ENCODE measurements at regions not wholly inside any gene's neighbourhood (a gene's known extent, or its start where the extent isn't known, plus 50 kb on each side); places are given as distances from the start of the nearest gene placed in this dataset.

DNA sequence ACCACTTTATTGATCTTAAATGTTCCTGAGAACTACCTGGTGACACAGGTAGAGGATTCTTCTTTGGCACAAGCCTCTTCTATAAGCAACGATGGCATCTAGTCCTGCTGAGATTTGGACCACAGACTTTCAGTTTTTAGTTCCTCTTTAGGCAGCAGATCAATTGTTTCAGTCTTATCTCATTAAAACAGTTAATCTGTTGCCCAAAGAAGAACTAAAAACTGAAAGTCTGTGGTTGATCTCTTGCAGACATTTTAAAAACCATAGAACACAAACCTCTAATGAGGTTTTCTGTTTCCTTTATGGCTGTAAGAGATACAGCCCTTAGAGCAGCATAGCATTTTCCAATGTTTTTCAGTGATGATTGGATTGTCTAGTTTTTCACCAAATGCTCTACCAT lies 480.9 kb downstream of the MTRR start:
- intact Hi-C loops (cut with DNase I), result no loop called here
- TF ChIP-seq, protein P1, sequence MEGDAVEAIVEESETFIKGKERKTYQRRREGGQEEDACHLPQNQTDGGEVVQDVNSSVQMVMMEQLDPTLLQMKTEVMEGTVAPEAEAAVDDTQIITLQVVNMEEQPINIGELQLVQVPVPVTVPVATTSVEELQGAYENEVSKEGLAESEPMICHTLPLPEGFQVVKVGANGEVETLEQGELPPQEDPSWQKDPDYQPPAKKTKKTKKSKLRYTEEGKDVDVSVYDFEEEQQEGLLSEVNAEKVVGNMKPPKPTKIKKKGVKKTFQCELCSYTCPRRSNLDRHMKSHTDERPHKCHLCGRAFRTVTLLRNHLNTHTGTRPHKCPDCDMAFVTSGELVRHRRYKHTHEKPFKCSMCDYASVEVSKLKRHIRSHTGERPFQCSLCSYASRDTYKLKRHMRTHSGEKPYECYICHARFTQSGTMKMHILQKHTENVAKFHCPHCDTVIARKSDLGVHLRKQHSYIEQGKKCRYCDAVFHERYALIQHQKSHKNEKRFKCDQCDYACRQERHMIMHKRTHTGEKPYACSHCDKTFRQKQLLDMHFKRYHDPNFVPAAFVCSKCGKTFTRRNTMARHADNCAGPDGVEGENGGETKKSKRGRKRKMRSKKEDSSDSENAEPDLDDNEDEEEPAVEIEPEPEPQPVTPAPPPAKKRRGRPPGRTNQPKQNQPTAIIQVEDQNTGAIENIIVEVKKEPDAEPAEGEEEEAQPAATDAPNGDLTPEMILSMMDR (IDR thresholded peaks at IDR 0.05), result no peak

DNA sequence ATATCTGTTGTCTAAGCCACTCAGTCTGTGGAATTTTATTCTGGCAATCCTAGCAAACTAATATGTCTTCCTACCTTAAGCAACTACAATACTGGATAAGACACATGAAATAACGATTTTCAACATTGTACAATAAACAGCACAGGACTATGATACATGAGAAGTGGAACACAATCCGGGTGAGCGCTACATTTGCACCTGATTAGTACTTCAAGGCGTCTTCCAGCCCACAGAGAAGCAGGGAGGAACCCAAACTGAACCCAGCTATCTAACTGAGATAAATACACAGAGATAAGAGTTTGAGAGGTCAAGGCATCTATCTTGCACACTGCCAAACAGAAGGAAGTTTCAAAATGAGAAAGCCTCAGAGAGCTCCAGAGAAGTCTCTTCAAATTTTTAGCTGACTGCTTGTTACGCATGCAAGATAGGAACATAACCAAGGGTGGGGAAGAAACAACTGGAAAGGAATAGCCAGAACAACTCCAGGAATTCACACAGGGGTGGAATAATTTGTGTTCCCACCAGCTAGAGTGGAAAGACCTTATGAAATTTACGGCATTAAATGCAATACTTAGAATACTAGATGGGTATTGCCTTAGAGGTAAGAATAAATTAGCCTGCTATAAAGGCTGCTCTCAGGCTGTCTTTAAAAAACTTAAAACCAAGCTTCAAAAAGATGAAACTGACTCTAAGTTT lies 481.8 kb downstream of the MTRR start:
- Histone ChIP-seq H3K36me3 (no peaks in the 10 kb centered on the region), H3K9me3 (no peaks in the 10 kb centered on the region), H3K27ac (no peak overlapping the region), H3K4me3 (no peak overlapping the region), H3K27me3 (no peaks in the 10 kb centered on the region), H3K4me1 (no peaks in the 10 kb centered on the region)
- ATAC-seq (no peak), DNase-seq (no peak)
- TF ChIP-seq, protein P1 (IDR thresholded peaks at IDR 0.05), result no peak
- intact Hi-C loops (cut with DNase I), result no loop called here

More for the DNA sequence above, 480.9 kb downstream of the MTRR start:
- H3K4me1 ChIP-seq, result no peaks in the 10 kb centered on the region
- H3K4me3 ChIP-seq, result no peak overlapping the region
- H3K9me3 ChIP-seq, result no peaks in the 10 kb centered on the region
- DNase-seq (no peak), ATAC-seq (no peak)
- no peaks in the 10 kb centered on the region for H3K36me3 ChIP-seq
- H3K27ac ChIP-seq, result no peak overlapping the region
- no peaks in the 10 kb centered on the region for H3K27me3 ChIP-seq

DNA sequence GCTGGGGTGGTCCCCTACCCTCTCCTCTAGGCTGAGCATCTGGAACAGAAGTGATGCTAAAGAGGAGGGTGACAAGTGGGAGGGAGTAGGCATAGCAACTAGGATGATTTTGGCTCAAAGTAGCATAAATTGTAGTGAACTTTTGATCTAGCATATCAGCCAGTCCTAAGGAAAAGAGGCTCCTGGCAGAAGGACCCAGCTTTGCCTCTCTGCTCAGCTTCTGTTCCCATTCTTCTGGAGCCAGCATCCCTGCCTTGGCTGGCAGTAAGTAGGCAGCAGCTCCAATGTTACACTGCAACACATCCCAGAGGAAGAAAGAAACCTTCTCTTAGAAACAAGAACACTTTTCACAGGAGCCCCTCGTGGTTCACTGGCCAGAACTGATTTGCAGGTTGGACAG lies 487.0 kb downstream of the MTRR start:
- TF ChIP-seq, protein P1 (IDR thresholded peaks at IDR 0.05), result no peak
- intact Hi-C loops (cut with DNase I), result no loop called here
- no peak for ATAC-seq
- H3K4me1 ChIP-seq, result no peaks in the 10 kb centered on the region
- H3K27me3 ChIP-seq, result no peaks in the 10 kb centered on the region
- DNase-seq, result no peak
- no peaks in the 10 kb centered on the region for H3K36me3 ChIP-seq
- no peak overlapping the region for H3K4me3 ChIP-seq
- no peak overlapping the region for H3K27ac ChIP-seq
- no peaks in the 10 kb centered on the region for H3K9me3 ChIP-seq

DNA sequence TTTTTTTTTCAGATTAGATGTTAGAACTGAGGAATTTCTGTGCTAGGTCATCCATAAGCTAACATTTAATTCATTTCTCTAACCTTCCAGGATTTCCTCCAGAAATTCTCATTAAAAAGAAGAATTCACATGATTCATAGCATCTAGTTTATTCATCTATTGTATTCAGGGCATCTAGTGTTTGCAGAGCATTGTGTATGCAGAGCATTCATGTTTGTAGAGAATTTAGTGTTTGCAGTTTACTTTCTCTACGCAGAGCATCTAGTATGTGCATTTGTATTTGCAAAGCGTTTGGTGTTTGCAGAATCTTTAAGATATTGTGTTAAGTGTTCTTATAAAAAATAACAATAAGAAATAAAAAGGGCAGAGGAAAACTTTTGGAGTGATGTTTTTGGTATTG lies 491.1 kb downstream of the MTRR start:
- TF ChIP-seq, protein P1 (IDR thresholded peaks at IDR 0.05), result no peak
- DNase-seq (no peak), ATAC-seq (no peak)
- Histone ChIP-seq H3K4me1 (no peaks in the 10 kb centered on the region), H3K27ac (no peak overlapping the region), H3K36me3 (no peaks in the 10 kb centered on the region), H3K4me3 (no peak overlapping the region), H3K27me3 (no peaks in the 10 kb centered on the region), H3K9me3 (no peaks in the 10 kb centered on the region)
- intact Hi-C loops (cut with DNase I), result no loop called here

DNA sequence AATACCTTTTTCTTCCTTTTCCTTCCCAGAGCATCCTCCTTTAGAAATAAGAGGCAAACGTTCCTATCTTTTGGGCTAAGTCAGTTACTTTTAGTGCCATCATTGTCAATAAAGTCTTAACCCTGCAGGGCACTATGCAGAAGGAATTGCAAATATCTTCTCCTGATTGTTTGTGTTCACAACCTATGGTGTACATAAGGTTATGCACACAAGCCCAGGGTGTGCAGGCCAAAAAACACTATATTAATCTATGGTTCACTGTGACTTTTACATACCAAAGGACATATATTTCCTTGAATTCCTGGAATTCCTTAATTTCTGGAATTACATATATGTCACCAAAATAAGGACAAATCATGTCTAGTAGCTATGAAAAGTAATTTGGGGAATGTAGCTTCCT lies 493.5 kb downstream of the MTRR start:
- H3K36me3 ChIP-seq, result no peaks in the 10 kb centered on the region
- no peak overlapping the region for H3K27ac ChIP-seq
- H3K9me3 ChIP-seq, result no peaks in the 10 kb centered on the region
- TF ChIP-seq, protein P1 (IDR thresholded peaks at IDR 0.05), result no peak
- ATAC-seq, result no peak
- intact Hi-C loops (cut with DNase I), result no loop called here
- no peaks in the 10 kb centered on the region for H3K4me1 ChIP-seq
- H3K27me3 ChIP-seq, result no peaks in the 10 kb centered on the region
- no peak for DNase-seq
- H3K4me3 ChIP-seq, result no peak overlapping the region

DNA sequence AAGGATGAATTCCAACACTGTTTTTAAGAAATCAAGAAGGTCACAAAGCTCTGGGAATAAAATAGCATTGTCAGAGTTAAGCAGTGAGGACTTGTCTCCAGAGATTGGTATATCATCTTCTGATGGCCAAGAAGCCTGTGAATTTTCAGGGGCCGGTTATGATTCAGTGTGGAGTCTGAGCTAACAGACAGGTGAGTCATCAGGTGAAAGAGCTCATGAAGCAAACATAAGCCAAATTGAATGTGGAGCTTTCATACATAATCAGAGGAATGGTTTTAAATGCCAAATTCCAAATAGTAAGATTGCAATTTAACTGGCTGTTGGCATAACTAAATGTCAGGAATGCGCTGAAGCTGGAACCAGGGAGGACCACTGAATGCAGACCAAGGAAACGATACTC lies 494.2 kb downstream of the MTRR start:
- Histone ChIP-seq H3K4me3 (no peak overlapping the region), H3K27me3 (no peaks in the 10 kb centered on the region), H3K36me3 (no peaks in the 10 kb centered on the region), H3K27ac (no peak overlapping the region), H3K9me3 (no peaks in the 10 kb centered on the region), H3K4me1 (no peaks in the 10 kb centered on the region)
- no peak for ATAC-seq
- intact Hi-C loops (cut with DNase I), result no loop called here
- TF ChIP-seq, protein P1 (IDR thresholded peaks at IDR 0.05), result no peak
- DNase-seq, result no peak
